ENCODE measurements at regions not wholly inside any gene's neighbourhood (a gene's known extent, or its start where the extent isn't known, plus 50 kb on each side); places are given as distances from the start of the nearest gene placed in this dataset.
"Not testable (repeated sequence)": the region's sequence is repeated elsewhere in the genome, so short reads cannot be mapped to it uniquely, and the experiment has no call there.

- DNase-seq = no peak
Observed at GRCh38 chr7:119748991-119749390, 524.0 kb upstream of the KCND2 start.

GRCh38 chr7:119756687-119757086, 516.3 kb upstream of the KCND2 start:
- DNase-seq = no peak

GRCh38 chr7:119758254-119758653, 514.7 kb upstream of the KCND2 start:
- no peak for DNase-seq

- DNase-seq = no peak
Observed at GRCh38 chr7:119761776-119762175, 511.2 kb upstream of the KCND2 start.

- DNase-seq = no peak
Observed at GRCh38 chr7:119782286-119782685, 490.7 kb upstream of the KCND2 start.

GRCh38 chr7:119783799-119784198, 489.2 kb upstream of the KCND2 start:
- no peak for DNase-seq

- DNase-seq = no peak
Observed at GRCh38 chr7:119802147-119802546, 470.8 kb upstream of the KCND2 start.

GRCh38 chr7:119825091-119825655, 447.8 kb upstream of the KCND2 start:
- no peak for DNase-seq

- no peak for DNase-seq
Observed at GRCh38 chr7:119826547-119826946, 446.4 kb upstream of the KCND2 start.

GRCh38 chr7:119838444-119838843, 434.5 kb upstream of the KCND2 start:
- DNase-seq = no peak

GRCh38 chr7:119842337-119842736, 430.6 kb upstream of the KCND2 start:
- DNase-seq = no peak

- DNase-seq = no peak
Observed at GRCh38 chr7:119842786-119843185, 430.2 kb upstream of the KCND2 start.

GRCh38 chr7:119861385-119861784, 411.6 kb upstream of the KCND2 start:
- no peak for DNase-seq

- no peak for DNase-seq
Observed at GRCh38 chr7:119868387-119868786, 404.6 kb upstream of the KCND2 start.

GRCh38 chr7:119879835-119880234, 393.1 kb upstream of the KCND2 start:
- DNase-seq = no peak

GRCh38 chr7:119886007-119886406, 387.0 kb upstream of the KCND2 start:
- DNase-seq = no peak

- DNase-seq = not testable (repeated sequence)
Observed at GRCh38 chr7:119886525-119886924, 386.4 kb upstream of the KCND2 start.

- DNase-seq = no peak
Observed at GRCh38 chr7:119888251-119888650, 384.7 kb upstream of the KCND2 start.

- DNase-seq = no peak
Observed at GRCh38 chr7:119890631-119891030, 382.3 kb upstream of the KCND2 start.

GRCh38 chr7:119895320-119895719, 377.7 kb upstream of the KCND2 start:
- DNase-seq = no peak

GRCh38 chr7:119896386-119896785, 376.6 kb upstream of the KCND2 start:
- no peak for DNase-seq

- DNase-seq = no peak
Observed at GRCh38 chr7:119900996-119901672, 371.8 kb upstream of the KCND2 start.

- no peak for DNase-seq
Observed at GRCh38 chr7:119903085-119903484, 369.9 kb upstream of the KCND2 start.

- DNase-seq = no peak
Observed at GRCh38 chr7:119905495-119905894, 367.5 kb upstream of the KCND2 start.

GRCh38 chr7:119908948-119909347, 364.0 kb upstream of the KCND2 start:
- DNase-seq = no peak
